Lower leg skin (tissue), 4 donors: ENCODE measurements at regions not wholly inside any gene's neighbourhood (a gene's known extent, or its start where the extent isn't known, plus 50 kb on each side); places are given as distances from the start of the nearest gene placed in this dataset.

Experiments used
- DNase-seq, 2 donors: peaks; one replicate each; pipeline ENCODE4 v3.0.0-alpha.2; 2019; ENCODE audit warnings: low spot score in 2 of 2
- H3K4me3 ChIP-seq: fragments of 200-600 bp; sonication (generic); 2 replicates; pipeline ENCODE4 v1.5.1; 2017; ENCODE audit warnings: mild to moderate bottlenecking, low read depth; ENCODE audit not compliant: poor library complexity, severe bottlenecking
- CTCF ChIP-seq, 3 donors: fragments of 450-650 bp; IDR thresholded peaks; one replicate each; pipeline ENCODE4 v1.5.1; 2016; ENCODE audit warnings: antibody characterized with exemption in 3 of 3, mild to moderate bottlenecking in 3 of 3, moderate library complexity in 2 of 3
- POLR2A ChIP-seq, 2 donors: fragments of 450-650 bp; IDR thresholded peaks; one replicate each; pipeline ENCODE4 v1.6.1; 2016 to 2017; ENCODE audit warnings: antibody characterized with exemption in 2 of 2, mild to moderate bottlenecking in 1 of 2, moderate library complexity in 1 of 2
- WGBS, 2 donors: methylation state at CpG; one replicate each; pipeline ENCODE4 v1.1.5; 2018; 5-methylcytosine and 5-hydroxymethylcytosine counted together
- intact Hi-C: fragments of 100-400 bp; cut with DNase I; formaldehyde crosslinking; loops from one replicate; pipeline ENCODE4 v1.15.0; 2023; ENCODE audit warnings: low total_unique reads

GRCh38 chr21:43323244-43324005, 103.5 kb downstream of the SIK1 start:
- DNase-seq = no peak
- TF ChIP-seq CTCF (IDR thresholded peaks at IDR 0.05) (no peak), POLR2A (IDR thresholded peaks at IDR 0.05) (no peak)
- no peak overlapping the region for H3K4me3 ChIP-seq
- WGBS, 2 donors = 60 to 68% methylated on average over 13 to 19 of the region's 23 CpGs
- intact Hi-C loops = no loop called here

GRCh38 chr21:43322805-43323204, 104.1 kb downstream of the SIK1 start:
- TF ChIP-seq CTCF (IDR thresholded peaks at IDR 0.05) (no peak), POLR2A (IDR thresholded peaks at IDR 0.05) (no peak)
- H3K4me3 ChIP-seq = no peak overlapping the region
- no peak for DNase-seq
- 85 to 87% methylated on average over 7 of the region's 8 CpGs for WGBS, 2 donors
- intact Hi-C loops = no loop called here

- no peak overlapping the region for H3K4me3 ChIP-seq
- intact Hi-C loops = no loop called here
- TF ChIP-seq CTCF (IDR thresholded peaks at IDR 0.05) (no peak), POLR2A (IDR thresholded peaks at IDR 0.05) (no peak)
- DNase-seq = no peak
- WGBS, 2 donors = 89 to 90% methylated on average over 11 to 17 of the region's 17 CpGs
Measured at GRCh38 chr21:43322311-43322710, 104.6 kb downstream of the SIK1 start.

- TF ChIP-seq CTCF (IDR thresholded peaks at IDR 0.05) (no peak), POLR2A (IDR thresholded peaks at IDR 0.05) (no peak)
- intact Hi-C loops = no loop called here
- WGBS, 2 donors = 92 to 97% methylated on average over 6 to 9 of the region's 9 CpGs
Measured at GRCh38 chr21:43321611-43322010, 105.3 kb downstream of the SIK1 start.

GRCh38 chr21:43321111-43321510, 105.8 kb downstream of the SIK1 start:
- H3K4me3 ChIP-seq = no peak overlapping the region
- DNase-seq = no peak
- intact Hi-C loops = no loop called here
- TF ChIP-seq POLR2A (IDR thresholded peaks at IDR 0.05) (no peak), CTCF (IDR thresholded peaks at IDR 0.05) (no peak)
- 83 to 87% methylated on average over 4 to 5 of the region's 5 CpGs for WGBS, 2 donors

More at GRCh38 chr21:43321611-43322010, 105.3 kb downstream of the SIK1 start:
- no peak overlapping the region for H3K4me3 ChIP-seq
- no peak for DNase-seq

- intact Hi-C loops = no loop called here
- WGBS, 2 donors = 90 to 95% methylated on average over 5 of the region's 5 CpGs
- no peak for DNase-seq
- no peak for TF ChIP-seq POLR2A (IDR thresholded peaks at IDR 0.05)
- no peak for TF ChIP-seq CTCF (IDR thresholded peaks at IDR 0.05)
- no peak overlapping the region for H3K4me3 ChIP-seq
Measured at GRCh38 chr21:43320526-43320925, 106.4 kb downstream of the SIK1 start.
